Ishikawa (cell line): ENCODE measurements at regions not wholly inside any gene's neighbourhood (a gene's known extent, or its start where the extent isn't known, plus 50 kb on each side); places are given as distances from the start of the nearest gene placed in this dataset.
A peak's percentile ranks its signal among the peaks of the same experiment; 100 is the strongest.

Source experiments
- CEBPB ChIP-seq: IDR thresholded peaks from 2 replicates; pipeline ENCODE4 v1.6.1; 2012
- CREB1 ChIP-seq: IDR thresholded peaks from 2 replicates; pipeline ENCODE4 v1.6.1; 2012; ENCODE audit warnings: low read depth
- EGR1 ChIP-seq: IDR thresholded peaks from 2 replicates; pipeline ENCODE4 v1.6.1; 2012
- EP300 ChIP-seq: IDR thresholded peaks from 2 replicates; pipeline ENCODE4 v1.6.1; 2012; ENCODE audit warnings: borderline replicate concordance
- FOXM1 ChIP-seq: IDR thresholded peaks from 2 replicates; pipeline ENCODE4 v1.6.1; 2012; ENCODE audit warnings: low read depth, borderline replicate concordance
- NFIC ChIP-seq: IDR thresholded peaks from 2 replicates; pipeline ENCODE4 v1.6.1; 2012
- RAD21 ChIP-seq: IDR thresholded peaks from 2 replicates; pipeline ENCODE4 v1.6.1; 2012; ENCODE audit warnings: low read depth
- REST ChIP-seq: IDR thresholded peaks from 2 replicates; pipeline ENCODE4 v1.6.1; 2012; ENCODE audit warnings: low read depth, mild to moderate bottlenecking
- TAF1 ChIP-seq: IDR thresholded peaks from 2 replicates; pipeline ENCODE4 v1.6.1; 2012; ENCODE audit warnings: low read depth, mild to moderate bottlenecking
- TCF12 ChIP-seq: IDR thresholded peaks from 2 replicates; pipeline ENCODE4 v1.6.1; 2012; ENCODE audit warnings: low read depth
- TEAD4 ChIP-seq: IDR thresholded peaks from 2 replicates; pipeline ENCODE4 v1.6.1; 2012
- USF1 ChIP-seq: IDR thresholded peaks from 2 replicates; pipeline ENCODE4 v1.6.1; 2012
- YY1 ChIP-seq: IDR thresholded peaks from 2 replicates; pipeline ENCODE4 v1.6.1; 2012; ENCODE audit warnings: low read depth
- ZBTB7A ChIP-seq: IDR thresholded peaks from 2 replicates; pipeline ENCODE4 v1.6.1; 2012; ENCODE audit warnings: low read depth
- TF ChIP-seq, protein P1 (sequence below): IDR thresholded peaks from 2 replicates; pipeline ENCODE4 v1.6.1; 2012

DNA sequence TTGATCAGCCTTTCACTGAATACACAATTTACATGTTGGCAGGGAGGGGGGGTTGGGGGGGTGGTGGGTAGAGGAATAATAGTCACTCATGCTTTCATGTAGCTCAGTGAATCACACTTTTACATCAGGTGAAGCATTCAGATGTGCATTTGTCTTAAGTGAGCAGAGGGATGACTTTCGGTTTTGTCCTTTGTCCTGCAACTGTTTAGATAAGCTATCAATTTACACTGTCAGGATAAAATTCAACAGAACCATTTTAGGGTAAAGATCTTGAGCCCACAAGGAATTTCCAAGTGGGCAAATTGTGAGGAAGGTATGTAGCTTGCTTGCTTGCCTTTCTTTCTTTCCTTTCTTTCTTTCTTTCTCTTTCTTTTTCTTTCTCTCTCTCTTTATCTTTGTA lies 576.2 kb downstream of the MTRR start:
- no peak for TF ChIP-seq USF1
- no peak for TF ChIP-seq FOXM1
- no peak for TF ChIP-seq TAF1
- TF ChIP-seq, protein P1, sequence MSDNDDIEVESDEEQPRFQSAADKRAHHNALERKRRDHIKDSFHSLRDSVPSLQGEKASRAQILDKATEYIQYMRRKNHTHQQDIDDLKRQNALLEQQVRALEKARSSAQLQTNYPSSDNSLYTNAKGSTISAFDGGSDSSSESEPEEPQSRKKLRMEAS: no peak
- no peak for TF ChIP-seq RAD21
- TF ChIP-seq NFIC: no peak
- TF ChIP-seq YY1: no peak
- TF ChIP-seq CREB1: no peak
- no peak for TF ChIP-seq EGR1
- no peak for TF ChIP-seq ZBTB7A
- no peak for TF ChIP-seq CEBPB
- no peak for TF ChIP-seq TEAD4
- TF ChIP-seq REST: no peak
- TF ChIP-seq EP300: no peak
- TF ChIP-seq TCF12: no peak

- no peak for TF ChIP-seq ZBTB7A
- TF ChIP-seq CEBPB: no peak
- no peak for TF ChIP-seq TEAD4
- no peak for TF ChIP-seq RAD21
- TF ChIP-seq EP300: no peak
- no peak for TF ChIP-seq NFIC
These were observed 577.2 kb downstream of the MTRR start for GRCh38 chr5:8446179-8446578.

- TF ChIP-seq YY1 (no peak), TAF1 (no peak), EP300 (no peak), TCF12 (no peak), NFIC (no peak), FOXM1 (no peak), USF1 (no peak), EGR1 (no peak), CREB1 (no peak), ZBTB7A (no peak), RAD21 (no peak), CEBPB (no peak)
- TF ChIP-seq, protein P1: no peak
These were observed 587.9 kb downstream of the MTRR start for GRCh38 chr5:8456846-8457186.

DNA sequence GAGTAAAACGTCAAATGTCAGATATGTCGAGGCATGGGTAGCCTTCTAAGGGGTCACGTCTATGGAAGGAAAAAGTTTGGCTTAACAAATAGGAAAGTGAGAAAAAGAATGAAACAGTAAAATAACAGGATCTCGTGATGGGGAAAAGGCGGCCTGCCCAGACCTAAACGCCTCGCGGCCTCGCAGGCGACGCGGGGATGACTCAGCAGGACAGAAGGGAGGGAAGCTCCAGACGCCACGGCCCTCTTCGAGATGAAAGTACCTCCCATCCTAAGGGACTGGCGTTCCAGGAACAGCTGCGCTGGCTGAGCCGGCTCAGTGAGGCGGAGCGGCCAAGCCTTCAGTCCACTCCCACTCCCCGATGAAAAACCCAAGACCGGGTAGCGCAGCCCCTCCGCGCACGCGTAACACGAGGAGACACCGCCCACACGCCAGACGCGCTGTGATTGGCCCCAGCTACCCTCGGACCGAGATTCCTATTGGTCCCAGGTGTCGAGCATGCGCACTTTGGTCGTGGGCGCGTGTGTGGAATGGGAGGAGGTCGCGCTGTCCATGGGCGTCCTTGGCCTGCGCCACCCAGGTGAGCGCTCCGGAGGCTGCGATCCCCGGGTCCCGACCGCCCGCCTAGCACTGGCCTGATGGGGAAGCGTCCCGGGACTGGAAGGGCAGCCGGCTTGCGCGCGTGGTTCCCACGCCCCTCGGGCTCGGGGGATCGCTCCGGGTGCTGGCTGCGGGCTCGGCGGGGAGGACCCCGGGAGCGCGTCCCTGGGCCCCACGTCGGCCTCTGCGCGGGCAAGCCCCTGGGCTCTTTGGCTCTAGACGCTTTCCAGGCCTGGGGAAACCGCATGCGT lies 588.5 kb downstream of the MTRR start:
- TF ChIP-seq RAD21 (no peak), NFIC (no peak)
- TF ChIP-seq, protein P1: peak; percentile 93

GRCh38 chr5:8458038-8458383 lies 589.1 kb downstream of the MTRR start:
- TF ChIP-seq YY1 (no peak), TAF1 (no peak), TCF12 (no peak), CEBPB (no peak), NFIC (no peak), REST (no peak), CREB1 (no peak), ZBTB7A (no peak)

DNA sequence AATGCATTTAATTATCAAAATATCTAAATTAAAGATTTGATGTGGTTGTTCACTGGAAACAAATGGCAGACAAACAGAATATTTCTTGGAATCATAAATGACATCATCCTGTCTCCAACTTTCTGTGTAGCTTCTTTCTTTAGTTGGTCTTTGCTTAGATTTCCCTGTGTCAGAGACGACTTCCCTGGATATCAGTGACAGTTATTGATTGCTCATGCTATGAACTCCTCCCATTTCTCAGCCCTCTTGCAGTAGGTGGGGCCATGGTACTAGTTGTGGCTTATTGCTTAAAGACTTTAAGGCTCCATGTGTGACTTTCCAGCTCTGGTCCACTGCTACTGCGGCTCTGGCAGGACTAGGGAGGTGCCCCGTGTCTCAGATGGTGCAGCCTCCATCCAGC lies 592.6 kb downstream of the MTRR start:
- TF ChIP-seq TCF12 (no peak), REST (no peak), RAD21 (no peak), CREB1 (no peak), ZBTB7A (no peak), TEAD4 (no peak), EP300 (no peak), USF1 (no peak), EGR1 (no peak), CEBPB (no peak), NFIC (no peak), YY1 (no peak), TAF1 (no peak), FOXM1 (no peak)
- TF ChIP-seq, protein P1: no peak
